Spleen (tissue), 11 donors: ENCODE measurements at regions not wholly inside any gene's neighbourhood (a gene's known extent, or its start where the extent isn't known, plus 50 kb on each side); places are given as distances from the start of the nearest gene placed in this dataset.

Source experiments
- DNase-seq: peaks from one replicate; pipeline ENCODE4 v3.0.0-alpha.2; 2020
- H3K27ac ChIP-seq, 8 donors: fragments of 200-600 bp; sonication (generic) in 7 of 8; 1 replicate in 4 of 8; 2 replicates in 4 of 8; pipeline versions ENCODE4 v1.5.0 to v1.8.0; 2016 to 2021; ENCODE audit warnings: inconsistent platforms in 4 of 8, mild to moderate bottlenecking in 4 of 8, moderate library complexity in 1 of 8
- H3K27me3 ChIP-seq, 7 donors: fragments of 200-600 bp; sonication (generic) in 6 of 7; replicated peaks in 1 of 7; 1 replicate in 4 of 7; 2 replicates in 3 of 7; pipeline versions ENCODE4 v1.5.0 to v1.8.0; 2016 to 2021; ENCODE audit warnings: inconsistent platforms in 3 of 7, mild to moderate bottlenecking in 1 of 7
- H3K36me3 ChIP-seq, 6 donors: fragments of 200-600 bp; sonication (generic) in 5 of 6; 1 replicate in 4 of 6; 2 replicates in 2 of 6; pipeline versions ENCODE4 v1.5.0 to v1.8.0; 2016 to 2021; ENCODE audit warnings: inconsistent platforms in 2 of 6
- H3K4me1 ChIP-seq, 6 donors: fragments of 200-600 bp; sonication (generic) in 5 of 6; 1 replicate in 3 of 6; 2 replicates in 3 of 6; pipeline versions ENCODE4 v1.5.0 to v1.8.0; 2016 to 2021; ENCODE audit warnings: inconsistent platforms in 3 of 6
- H3K4me3 ChIP-seq, 8 donors: fragments of 200-600 bp; sonication (generic) in 7 of 8; 1 replicate in 4 of 8; 2 replicates in 4 of 8; pipeline versions ENCODE4 v1.5.0 to v1.8.0; 2016 to 2021; ENCODE audit warnings: inconsistent platforms in 4 of 8, mild to moderate bottlenecking in 4 of 8, moderate library complexity in 2 of 8
- H3K9me3 ChIP-seq, 8 donors: fragments of 200-600 bp; sonication (generic) in 7 of 8; 1 replicate in 4 of 8; 2 replicates in 4 of 8; pipeline versions ENCODE4 v1.5.0 to v1.8.0; 2016 to 2021; ENCODE audit warnings: inconsistent platforms in 4 of 8
- CTCF ChIP-seq, 11 experiments: fragments of 200-600 bp in 7 of 11; fragments of 450-650 bp in 4 of 11; sonication (generic) in 4 of 11; IDR thresholded peaks in 8 of 11; conservative IDR thresholded peaks in 3 of 11; 1 replicate in 7 of 11; 2 replicates in 4 of 11; pipeline versions ENCODE4 v1.4.0 to v1.8.0; 2016 to 2021; ENCODE audit warnings: antibody characterized with exemption in 11 of 11, inconsistent platforms in 4 of 11, mild to moderate bottlenecking in 1 of 11
- POLR2A ChIP-seq, 3 donors: fragments of 450-650 bp; IDR thresholded peaks; one replicate each; pipeline ENCODE4 v1.5.1; 2017; ENCODE audit warnings: antibody characterized with exemption in 3 of 3, mild to moderate bottlenecking in 1 of 3
- POLR2AphosphoS5 ChIP-seq, 3 donors: sonication (generic); formaldehyde crosslinking; IDR thresholded peaks; one replicate each; pipeline ENCODE4 v1.5.1; 2017; ENCODE audit warnings: antibody characterized with exemption in 3 of 3
- WGBS, 5 donors: extraction: QIAGEN DNeasy Blood & Tissue Kit in 3 of 5; methylation state at CpG; one replicate each; pipeline versions ENCODE4 v1.1.5 to v1.1.7; 2013 to 2018; 5-methylcytosine and 5-hydroxymethylcytosine counted together
- intact Hi-C: fragments of 100-400 bp; cut with DNase I; formaldehyde crosslinking; loops from one replicate; pipeline ENCODE4 v1.15.0; 2023; ENCODE audit warnings: low total_unique reads
- donor health status: healthy with polysubstance abuse.
- donor health status: DM: no; HTN: no; CAD: no; lungs with moderate emphysema.
- donor health status: DM: no; HTN: no; CAD: no.
- donor health status: Bipolar disorder and iron deficiency.
- donor health status: healthy.
- donor health status: DM: no; HTN: no; CAD: no.
- donor health status: DM: yes; HTN: yes; CAD: no.

- Histone ChIP-seq H3K27ac (no peak overlapping the region), H3K27me3 (no peaks in the 10 kb centered on the region), H3K9me3 (peaks cover 0 to 15% (median 9%) of the 10 kb centered on the region in 8 donors), H3K4me1 (no peaks in the 10 kb centered on the region), H3K36me3 (no peaks in the 10 kb centered on the region), H3K4me3 (no peak overlapping the region)
- TF ChIP-seq POLR2A (IDR thresholded peaks at IDR 0.05) (no peak), CTCF (IDR thresholded peaks at IDR 0.05 in 8 of 11, conservative IDR thresholded peaks at IDR 0.05 in 3 of 11) (no peak), POLR2AphosphoS5 (IDR thresholded peaks at IDR 0.05) (no peak)
- intact Hi-C loops: no loop called here
- 35 to 45% (median 43%) methylated on average over 4 of the region's 4 CpGs for WGBS, 5 donors
- no peak for DNase-seq
Measured at GRCh38 chr5:158301186-158301585, 442.2 kb upstream of the CLINT1 start.

GRCh38 chr5:158300256-158300655 is 441.3 kb upstream of the CLINT1 start:
- Histone ChIP-seq H3K4me3 (no peak overlapping the region), H3K27me3 (no peaks in the 10 kb centered on the region), H3K36me3 (no peaks in the 10 kb centered on the region), H3K9me3 (peaks cover 0 to 17% (median 9%) of the 10 kb centered on the region in 8 donors), H3K27ac (no peak overlapping the region), H3K4me1 (no peaks in the 10 kb centered on the region)
- intact Hi-C loops: no loop called here
- no peak for TF ChIP-seq CTCF (IDR thresholded peaks at IDR 0.05 in 8 of 11, conservative IDR thresholded peaks at IDR 0.05 in 3 of 11)
- no peak for TF ChIP-seq POLR2A (IDR thresholded peaks at IDR 0.05)
- TF ChIP-seq POLR2AphosphoS5 (IDR thresholded peaks at IDR 0.05): no peak
- 67 to 79% (median 71%) methylated on average over 8 of the region's 8 CpGs for WGBS, 5 donors
- no peak for DNase-seq

- Histone ChIP-seq H3K9me3 (peaks cover 0 to 23% (median 14%) of the 10 kb centered on the region in 8 donors), H3K36me3 (no peaks in the 10 kb centered on the region), H3K4me3 (no peak overlapping the region), H3K27me3 (no peaks in the 10 kb centered on the region), H3K27ac (no peak overlapping the region), H3K4me1 (no peaks in the 10 kb centered on the region)
- intact Hi-C loops: no loop called here
- TF ChIP-seq CTCF (IDR thresholded peaks at IDR 0.05 in 8 of 11, conservative IDR thresholded peaks at IDR 0.05 in 3 of 11) (no peak), POLR2A (IDR thresholded peaks at IDR 0.05) (no peak), POLR2AphosphoS5 (IDR thresholded peaks at IDR 0.05) (no peak)
- DNase-seq: no peak
Measured at GRCh38 chr5:158297002-158297527, 438.1 kb upstream of the CLINT1 start.

- no peaks in the 10 kb centered on the region for H3K36me3 ChIP-seq
- intact Hi-C loops: no loop called here
- TF ChIP-seq POLR2AphosphoS5 (IDR thresholded peaks at IDR 0.05) (no peak), CTCF (IDR thresholded peaks at IDR 0.05 in 8 of 11, conservative IDR thresholded peaks at IDR 0.05 in 3 of 11) (no peak), POLR2A (IDR thresholded peaks at IDR 0.05) (no peak)
- WGBS, 5 donors: 69 to 90% (median 82%) methylated on average over 6 of the region's 6 CpGs
- no peak overlapping the region for H3K4me3 ChIP-seq
- H3K27me3 ChIP-seq: no peaks in the 10 kb centered on the region
- H3K27ac ChIP-seq: no peak overlapping the region
- peaks cover 0 to 23% (median 14%) of the 10 kb centered on the region in 8 donors for H3K9me3 ChIP-seq
- no peaks in the 10 kb centered on the region for H3K4me1 ChIP-seq
- no peak for DNase-seq
Measured at GRCh38 chr5:158294701-158295100, 435.8 kb upstream of the CLINT1 start.
